B cell (primary cell): ENCODE measurements at regions not wholly inside any gene's neighbourhood (a gene's known extent, or its start where the extent isn't known, plus 50 kb on each side); places are given as distances from the start of the nearest gene placed in this dataset.

Experiments used
- ATAC-seq: fragments of 200-7000 bp; cut with Tn5 transposase; one replicate; pipeline ENCODE4 v1.10.0; 2021; ENCODE audit warnings: low read depth, mild to moderate bottlenecking, moderate number of reproducible peaks, moderate library complexity
- CTCF ChIA-PET: fragments of 350-600 bp; sonication (Branson Sonifier 250); formaldehyde crosslinking; loops from one replicate; lab custom pipeline; 2021; ENCODE audit warnings: antibody characterized with exemption, inconsistent platforms; lab: Charles Lee
- POLR2A ChIA-PET: fragments of 350-600 bp; sonication (Branson Sonifier 250); formaldehyde crosslinking; loops from one replicate; lab custom pipeline; 2021; ENCODE audit warnings: antibody characterized with exemption; lab: Charles Lee
- DNase-seq: peaks from one replicate; pipeline ENCODE4 v3.0.0; 2013
- H2AFZ ChIP-seq: 2 replicates; pipeline ENCODE4 v1.6.1; 2012; ENCODE audit warnings: mild to moderate bottlenecking, low read depth, low read length; ENCODE audit not compliant: insufficient read depth, poor library complexity, severe bottlenecking
- H3K27ac ChIP-seq, 2 donors: 1 replicate in 1 of 2; 2 replicates in 1 of 2; pipeline ENCODE4 v1.5.1; 2012 to 2013; ENCODE audit warnings: low read length in 2 of 2, mild to moderate bottlenecking in 2 of 2, moderate library complexity in 1 of 2
- H3K27me3 ChIP-seq, 4 experiments: fragments of 200-600 bp in 1 of 4; sonication (generic) in 1 of 4; replicated peaks in 1 of 4; 1 replicate in 2 of 4; 2 replicates in 2 of 4; pipeline versions ENCODE4 v1.6.1 to v1.7.0; 2013 to 2016; ENCODE audit warnings: low read length in 3 of 4, mild to moderate bottlenecking in 2 of 4, mixed read lengths in 1 of 4, moderate library complexity in 1 of 4; ENCODE audit not compliant: insufficient read depth in 4 of 4, control insufficient read depth in 3 of 4; ENCODE audit errors: control extremely low read depth in 1 of 4
- H3K36me3 ChIP-seq, 2 experiments: replicated peaks in 1 of 2; 1 replicate in 1 of 2; 2 replicates in 1 of 2; pipeline versions ENCODE4 v1.6.1 to v1.7.1; 2013; ENCODE audit warnings: low read length in 1 of 2; ENCODE audit not compliant: insufficient read depth in 2 of 2, control insufficient read depth in 1 of 2; ENCODE audit errors: control extremely low read depth in 1 of 2, extremely low read depth in 1 of 2
- H3K4me1 ChIP-seq, 2 donors: fragments of 200-600 bp in 1 of 2; sonication (generic) in 1 of 2; 1 replicate in 1 of 2; 2 replicates in 1 of 2; pipeline versions ENCODE4 v1.5.1 to v1.6.1; 2013 to 2017; ENCODE audit warnings: low read length in 2 of 2; ENCODE audit not compliant: control insufficient read depth in 2 of 2, insufficient read depth in 2 of 2
- H3K4me2 ChIP-seq: replicated peaks from 2 replicates; pipeline ENCODE3; 2012; ENCODE audit warnings: mild to moderate bottlenecking, low read depth, low read length; ENCODE audit not compliant: poor library complexity, severe bottlenecking
- H3K4me3 ChIP-seq, 5 experiments: fragments of 200-600 bp in 1 of 5; sonication (generic) in 1 of 5; 1 replicate in 3 of 5; 2 replicates in 2 of 5; pipeline versions ENCODE4 v1.5.1 to v1.7.0; 2011 to 2016; ENCODE audit warnings: low read length in 4 of 5, mild to moderate bottlenecking in 4 of 5, low read depth in 2 of 5, control low read depth in 1 of 5, moderate library complexity in 1 of 5; ENCODE audit not compliant: insufficient read depth in 1 of 5; ENCODE audit errors: control extremely low read depth in 1 of 5, extremely low read depth in 1 of 5
- H3K79me2 ChIP-seq: fragments of 200-600 bp; sonication (generic); one replicate; pipeline ENCODE4 v1.6.0; 2016; ENCODE audit warnings: low read length; ENCODE audit not compliant: control insufficient read depth, insufficient read depth
- H3K9ac ChIP-seq: fragments of 200-600 bp; sonication (generic); 2 replicates; pipeline ENCODE4 v1.6.1; 2017; ENCODE audit warnings: mild to moderate bottlenecking, low read length, moderate library complexity
- H3K9me3 ChIP-seq, 3 donors: one replicate each; pipeline versions ENCODE4 v1.6.1 to v1.7.1; 2013; ENCODE audit warnings: low read length in 2 of 3; ENCODE audit not compliant: control insufficient read depth in 2 of 3, insufficient read depth in 1 of 3; ENCODE audit errors: control extremely low read depth in 1 of 3
- H4K20me1 ChIP-seq: 2 replicates; pipeline ENCODE4 v1.6.0; 2012; ENCODE audit warnings: mild to moderate bottlenecking, low read length; ENCODE audit not compliant: insufficient read depth, control insufficient read depth, poor library complexity, severe bottlenecking
- H3K27ac Mint-ChIP-seq: one replicate; pipeline ENCODE4 v1.8.0; 2021; ENCODE audit warnings: mixed read lengths
- H3K27me3 Mint-ChIP-seq: one replicate; pipeline ENCODE4 v1.8.0; 2021; ENCODE audit warnings: mixed read lengths
- H3K4me1 Mint-ChIP-seq: one replicate; pipeline ENCODE4 v1.8.0; 2021; ENCODE audit warnings: mixed read lengths
- H3K4me3 Mint-ChIP-seq: one replicate; pipeline ENCODE4 v1.8.0; 2021; ENCODE audit warnings: mixed read lengths
- H3K9me3 Mint-ChIP-seq: one replicate; pipeline ENCODE4 v1.8.0; 2022; ENCODE audit warnings: mixed read lengths; ENCODE audit not compliant: insufficient read depth
- CTCF ChIP-seq: fragments of 200-600 bp; IDR thresholded peaks from one replicate; pipeline ENCODE4 v1.8.0; 2022; ENCODE audit warnings: antibody characterized with exemption, mild to moderate bottlenecking
- EZH2 ChIP-seq: IDR thresholded peaks from 2 replicates; pipeline ENCODE4 v1.6.1; 2012; ENCODE audit warnings: borderline replicate concordance, low read depth, mild to moderate bottlenecking, moderate library complexity, low read length; ENCODE audit not compliant: insufficient read depth, poor library complexity, severe bottlenecking
- WGBS: methylation state at CpG from one replicate; pipeline ENCODE4 v1.1.5; 2013; ENCODE audit warnings: missing lambda C conversion rate; ENCODE audit not compliant: insufficient coverage; 5-methylcytosine and 5-hydroxymethylcytosine counted together
- intact Hi-C: fragments of 100-400 bp; cut with micrococcal nuclease; formaldehyde crosslinking; loops from one replicate; pipeline ENCODE4 v1.10.0; 2022

GRCh38 chr2:150732064-150732463 is 244.6 kb upstream of the RND3 start:
- TF ChIP-seq CTCF (no peak), EZH2 (no peak)
- DNase-seq = no peak
- Histone ChIP-seq H2AFZ (no peak overlapping the region), H3K79me2 (no peaks in the 10 kb centered on the region), H3K27ac (no peak overlapping the region), H4K20me1 (no peaks in the 10 kb centered on the region), H3K4me2 (no peak overlapping the region), H3K4me3 (no peak overlapping the region), H3K9me3 (no peaks in the 10 kb centered on the region), H3K36me3 (no peaks in the 10 kb centered on the region), H3K9ac (no peak overlapping the region), H3K27me3 (no peaks in the 10 kb centered on the region), H3K4me1 (no peaks in the 10 kb centered on the region)
- Mint-ChIP-seq H3K4me1 (no peaks in the 10 kb centered on the region), H3K27me3 (no peaks in the 10 kb centered on the region), H3K4me3 (no peak overlapping the region), H3K27ac (no peak overlapping the region), H3K9me3 (no peaks in the 10 kb centered on the region)
- POLR2A ChIA-PET = no interaction called here
- intact Hi-C loops = no loop called here
- ATAC-seq = no peak
- CTCF ChIA-PET = no interaction called here

- Histone ChIP-seq H3K9ac (no peak overlapping the region), H4K20me1 (no peaks in the 10 kb centered on the region), H3K4me1 (no peaks in the 10 kb centered on the region), H3K4me3 (no peak overlapping the region), H3K27ac (no peak overlapping the region), H3K36me3 (no peaks in the 10 kb centered on the region), H3K4me2 (no peak overlapping the region), H3K79me2 (no peaks in the 10 kb centered on the region), H2AFZ (no peak overlapping the region), H3K27me3 (no peaks in the 10 kb centered on the region), H3K9me3 (no peaks in the 10 kb centered on the region)
- DNase-seq (no peak), ATAC-seq (no peak)
- no peak overlapping the region for H3K4me3 Mint-ChIP-seq
- peaks cover 3% of the 10 kb centered on the region for H3K9me3 Mint-ChIP-seq
- TF ChIP-seq EZH2 = no peak
- TF ChIP-seq CTCF = no peak
- intact Hi-C loops = no loop called here
- CTCF ChIA-PET = no interaction called here
- H3K27me3 Mint-ChIP-seq = no peaks in the 10 kb centered on the region
- H3K27ac Mint-ChIP-seq = no peak overlapping the region
- no peaks in the 10 kb centered on the region for H3K4me1 Mint-ChIP-seq
- WGBS = 86% methylated on average over 1 of the region's 4 CpGs
- POLR2A ChIA-PET = no interaction called here
Measured at GRCh38 chr2:150729495-150729955, 242.1 kb upstream of the RND3 start.
